ENCODE measurements at regions not wholly inside any gene's neighbourhood (a gene's known extent, or its start where the extent isn't known, plus 50 kb on each side); places are given as distances from the start of the nearest gene placed in this dataset.

- TF ChIP-seq CTCF (IDR thresholded peaks at IDR 0.05), result no peak
- TF ChIP-seq POLR2A (IDR thresholded peaks at IDR 0.05), result no peak
Measured at GRCh38 chr1:235013512-235013911, 115.1 kb downstream of the TOMM20 start.
